CD4-positive, alpha-beta T cell treated with Interleukin-1 beta for 1 hour (primary cell): ENCODE measurements at regions not wholly inside any gene's neighbourhood (a gene's known extent, or its start where the extent isn't known, plus 50 kb on each side); places are given as distances from the start of the nearest gene placed in this dataset.
"Not testable (repeated sequence)": the region's sequence is repeated elsewhere in the genome, so short reads cannot be mapped to it uniquely, and the experiment has no call there.

Experiments used
- DNase-seq, 2 donors: peaks; one replicate each; pipeline ENCODE4 v3.0.0-alpha.2; 2020 to 2022

GRCh38 chr12:84113666-84114065 lies 798.9 kb downstream of the SLC6A15 start:
- DNase-seq = no peak

- not testable (repeated sequence) for DNase-seq
These were observed 808.7 kb downstream of the SLC6A15 start for GRCh38 chr12:84103886-84104285.

- not testable (repeated sequence) for DNase-seq
These were observed 810.6 kb downstream of the SLC6A15 start for GRCh38 chr12:84101963-84102362.

- not testable (repeated sequence) for DNase-seq
These were observed 813.0 kb downstream of the SLC6A15 start for GRCh38 chr12:84099591-84099990.

GRCh38 chr12:84091651-84092050 lies 820.9 kb downstream of the SLC6A15 start:
- DNase-seq = no peak

GRCh38 chr12:84089356-84089755 lies 823.2 kb downstream of the SLC6A15 start:
- no peak for DNase-seq

- no peak for DNase-seq
These were observed 827.6 kb downstream of the SLC6A15 start for GRCh38 chr12:84085046-84085445.

DNA sequence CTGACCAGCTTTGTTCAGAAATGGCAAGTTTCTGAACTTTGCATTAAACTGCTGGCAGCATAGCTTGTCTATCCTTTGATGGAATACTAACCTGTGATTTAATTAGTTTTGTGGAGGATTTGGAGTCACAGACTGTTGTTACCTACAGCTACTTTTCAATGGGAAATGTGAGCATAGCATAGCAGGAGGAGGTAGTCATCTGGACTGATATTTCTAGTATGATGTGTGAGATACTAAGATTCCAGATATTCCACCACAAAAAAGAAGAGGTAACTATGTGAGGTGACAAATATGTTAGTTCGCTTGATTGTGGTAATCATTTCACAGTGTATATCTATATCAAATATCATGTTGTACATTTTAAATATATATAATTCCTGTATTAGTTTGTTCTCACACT lies 833.0 kb downstream of the SLC6A15 start:
- no peak for DNase-seq

GRCh38 chr12:84077679-84078078 lies 834.9 kb downstream of the SLC6A15 start:
- no peak for DNase-seq

DNA sequence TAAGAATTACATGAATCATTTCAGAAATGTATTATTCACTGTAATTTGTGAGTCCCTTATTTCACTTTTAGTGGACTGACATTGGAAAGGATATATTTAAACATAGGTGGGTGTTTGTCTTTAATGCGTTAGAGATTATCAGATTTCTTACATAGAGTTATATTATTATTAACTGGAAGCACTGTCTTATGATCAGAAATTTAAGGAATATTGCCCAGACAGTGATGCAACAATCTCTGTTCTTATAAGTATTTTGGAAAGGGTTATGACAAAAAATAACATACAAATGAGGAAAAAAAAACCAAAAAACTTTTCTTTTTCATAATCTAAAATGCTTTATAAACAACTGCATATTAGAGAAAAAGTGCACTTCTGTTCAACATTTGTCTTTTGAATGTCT lies 836.6 kb downstream of the SLC6A15 start:
- DNase-seq = no peak

GRCh38 chr12:84073401-84073800 lies 839.2 kb downstream of the SLC6A15 start:
- DNase-seq = no peak

GRCh38 chr12:84072961-84073360 lies 839.6 kb downstream of the SLC6A15 start:
- no peak for DNase-seq

- DNase-seq = no peak
These were observed 842.3 kb downstream of the SLC6A15 start for GRCh38 chr12:84070292-84070691.

DNA sequence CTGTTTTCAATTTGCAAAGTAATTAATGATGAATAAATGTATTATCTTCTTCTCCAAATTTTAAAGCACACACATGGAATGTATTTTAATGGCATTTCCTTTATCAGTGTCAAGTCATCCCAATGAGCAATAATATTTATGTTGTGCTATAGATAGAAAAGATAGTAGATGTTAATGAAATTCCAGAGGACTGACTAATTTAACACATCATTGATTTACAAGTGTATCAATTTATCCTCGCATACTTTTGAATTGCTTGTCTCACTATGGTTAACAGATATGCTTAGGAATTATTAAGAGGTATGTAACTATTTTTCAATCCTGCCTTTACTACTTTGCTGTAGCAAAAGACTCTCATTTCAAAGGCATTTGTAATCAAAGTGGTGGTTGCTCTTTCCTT lies 842.9 kb downstream of the SLC6A15 start:
- DNase-seq = no peak

DNA sequence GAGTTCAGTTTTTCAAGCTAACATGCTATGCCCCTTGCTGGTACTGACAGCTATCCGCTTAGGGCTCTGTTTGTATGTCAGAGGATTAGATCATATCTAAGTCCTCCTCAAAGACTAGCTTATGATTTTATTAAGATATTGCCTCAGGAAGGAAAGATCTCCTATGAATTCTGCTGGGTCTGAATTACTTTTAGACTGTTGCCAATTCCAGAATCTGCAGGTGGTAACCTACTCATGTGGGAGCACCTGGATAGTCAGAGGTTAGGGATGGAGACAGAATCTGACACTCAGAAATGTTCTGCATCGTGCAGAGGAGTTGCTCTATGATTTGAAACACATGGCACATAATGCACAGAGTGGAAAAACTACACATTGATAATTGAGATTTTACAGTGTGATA lies 843.4 kb downstream of the SLC6A15 start:
- DNase-seq = no peak

GRCh38 chr12:84058136-84058535 lies 854.5 kb downstream of the SLC6A15 start:
- DNase-seq = no peak

DNA sequence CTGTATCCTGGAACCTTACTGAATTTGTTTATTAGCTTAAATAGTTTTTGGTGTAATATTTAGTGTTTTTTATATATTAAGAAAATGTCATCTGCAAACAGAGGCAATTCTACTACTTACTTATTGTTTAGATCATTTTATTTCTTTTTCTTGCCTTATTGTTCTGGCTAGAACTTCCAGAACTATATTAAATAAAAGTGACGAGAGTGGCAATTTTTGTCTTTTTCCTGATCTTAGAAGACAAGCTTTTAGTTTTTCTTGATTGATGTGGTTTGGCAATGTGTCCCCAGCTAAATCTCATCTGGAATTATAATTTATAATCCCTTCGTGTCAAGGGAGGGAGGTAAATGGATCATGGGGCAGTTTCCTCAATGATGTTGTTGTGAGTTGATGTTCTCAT lies 857.8 kb downstream of the SLC6A15 start:
- DNase-seq = no peak

GRCh38 chr12:84047881-84048280 lies 864.7 kb downstream of the SLC6A15 start:
- no peak for DNase-seq

- no peak for DNase-seq
These were observed 865.7 kb downstream of the SLC6A15 start for GRCh38 chr12:84046859-84047258.

- no peak for DNase-seq
These were observed 869.2 kb downstream of the SLC6A15 start for GRCh38 chr12:84043355-84043754.

DNA sequence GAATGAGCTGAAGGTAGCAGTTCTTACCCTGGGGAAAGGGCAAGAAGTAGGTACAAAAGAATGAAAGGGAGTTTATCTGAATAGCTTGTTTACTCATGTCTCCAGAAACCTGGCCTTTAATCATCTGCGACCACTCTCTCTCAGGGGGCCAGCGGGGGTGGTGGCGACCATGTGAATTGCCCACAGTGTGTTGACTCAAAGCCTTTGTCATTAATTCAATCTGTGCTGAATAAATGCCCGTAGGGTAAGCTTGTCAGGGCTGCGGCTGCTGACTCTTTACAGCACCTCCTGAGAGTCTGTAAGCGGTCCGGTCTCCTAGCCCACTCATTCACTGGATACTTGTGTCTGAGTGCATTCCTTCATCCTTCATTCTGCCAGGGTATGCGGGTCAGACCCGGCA lies 874.4 kb downstream of the SLC6A15 start:
- DNase-seq = no peak

DNA sequence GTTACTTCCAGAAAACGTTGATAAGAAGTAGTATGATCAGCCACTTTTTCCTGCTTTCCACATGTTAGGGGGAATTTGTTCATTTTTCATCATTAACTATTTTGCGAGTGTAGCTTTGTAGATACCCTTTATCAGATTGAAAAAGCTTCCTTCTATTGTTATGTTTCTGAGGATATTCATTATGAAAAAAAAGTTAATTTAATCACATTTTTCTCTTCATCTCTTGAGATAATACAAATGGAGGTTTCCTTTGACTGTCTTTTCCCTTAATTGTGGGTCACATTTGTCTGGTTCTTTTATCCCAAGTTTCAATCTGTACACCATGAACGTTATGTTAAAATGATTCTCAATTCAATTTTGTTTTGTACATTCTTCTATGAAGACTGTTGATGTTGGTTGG lies 875.7 kb downstream of the SLC6A15 start:
- no peak for DNase-seq

- DNase-seq = no peak
These were observed 876.8 kb downstream of the SLC6A15 start for GRCh38 chr12:84035766-84036165.

DNA sequence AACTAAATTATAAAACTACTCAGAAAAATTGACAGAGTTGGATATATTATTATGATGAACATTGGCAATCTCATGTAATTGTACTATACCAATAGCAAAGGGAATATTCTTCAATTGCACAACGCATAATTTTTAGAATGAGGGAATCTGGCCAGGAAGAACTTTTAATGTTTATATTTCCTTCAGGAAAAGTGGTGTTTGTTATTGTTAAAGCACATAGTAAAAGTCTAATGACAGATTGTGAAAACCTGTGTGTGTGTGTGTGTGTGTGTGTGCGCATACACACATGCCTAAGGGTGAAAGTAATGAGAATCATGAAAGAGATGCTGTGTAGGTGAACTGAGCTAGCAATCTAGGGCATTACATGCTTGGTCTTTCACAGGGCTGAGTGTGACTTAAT lies 877.7 kb downstream of the SLC6A15 start:
- DNase-seq = no peak

DNA sequence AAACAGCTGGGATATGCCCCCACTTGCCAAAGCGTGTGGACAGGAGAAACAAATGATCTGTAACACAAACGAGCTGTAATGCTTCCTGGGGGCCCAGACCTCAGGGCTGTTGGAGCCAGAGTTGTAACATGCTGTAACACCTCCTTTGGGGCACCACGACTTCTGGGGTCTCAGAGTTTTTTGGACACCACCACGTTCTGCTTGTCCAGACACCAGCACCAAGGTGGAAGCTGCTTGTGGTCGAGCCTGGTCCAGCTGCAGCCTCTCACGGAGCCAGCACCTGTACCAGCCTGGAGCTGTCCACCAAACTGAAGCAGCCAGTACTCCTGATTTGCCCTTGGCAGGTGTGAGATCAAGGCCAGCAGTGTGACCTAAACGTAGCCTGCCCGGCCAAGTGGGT lies 879.4 kb downstream of the SLC6A15 start:
- DNase-seq = no peak

DNA sequence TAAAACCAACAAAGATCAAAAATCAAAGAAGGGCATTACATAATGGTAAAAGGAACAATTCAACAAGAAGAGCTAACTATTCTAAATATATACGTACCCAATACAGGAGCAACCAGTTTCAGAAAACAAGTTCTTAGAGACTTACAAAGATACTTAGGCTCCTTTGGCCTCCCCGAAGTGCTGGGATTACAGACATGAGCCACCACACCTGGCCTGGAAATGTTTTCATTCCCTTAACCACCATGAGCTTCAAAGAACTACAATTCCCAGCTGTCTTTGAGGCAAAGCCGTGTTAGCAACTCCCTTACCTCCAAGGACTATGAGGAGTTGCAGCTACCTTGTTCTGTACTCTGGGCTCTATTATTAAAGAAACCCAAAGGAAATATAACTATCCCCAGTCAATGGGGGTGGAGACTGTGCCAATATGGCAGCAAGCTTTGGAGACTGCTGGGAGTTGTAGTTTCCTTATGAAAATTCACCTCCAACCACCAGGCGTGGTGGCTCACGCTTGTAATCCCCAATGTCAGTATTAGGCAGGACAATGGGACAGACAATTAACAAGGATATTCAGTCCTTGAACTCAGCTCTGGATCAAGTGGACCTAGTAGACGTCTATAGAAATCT lies 893.9 kb downstream of the SLC6A15 start:
- DNase-seq = not testable (repeated sequence)
